Keratinocyte (primary cell): ENCODE measurements at regions not wholly inside any gene's neighbourhood (a gene's known extent, or its start where the extent isn't known, plus 50 kb on each side); places are given as distances from the start of the nearest gene placed in this dataset.

ENCODE experiments used
- DNase-seq: peaks from one replicate; pipeline ENCODE4 v3.0.0-alpha.2; 2011; ENCODE audit warnings: low read depth, missing footprints, low spot score
- FAIRE-seq: peaks from 2 replicates; lab custom pipeline; 2011; peaks lifted over from hg19 to GRCh38; lab: Jason Lieb, UNC
- H2AFZ ChIP-seq: 2 replicates; pipeline ENCODE4 v1.6.0; 2012; ENCODE audit warnings: low read length, control low read depth, inconsistent platforms; ENCODE audit not compliant: control insufficient read depth
- H3K27ac ChIP-seq: 2 replicates; pipeline ENCODE4 v1.5.1; 2011; ENCODE audit warnings: low read length; ENCODE audit not compliant: control insufficient read depth, insufficient read depth
- H3K27me3 ChIP-seq: 3 replicates; pipeline ENCODE4 v1.6.0; 2011; ENCODE audit warnings: low read length; ENCODE audit not compliant: control insufficient read depth, insufficient read depth; ENCODE audit errors: extremely low read depth
- H3K36me3 ChIP-seq, 2 experiments: 2 replicates in 1 of 2; 3 replicates in 1 of 2; pipeline ENCODE4 v1.5.1; 2011; ENCODE audit warnings: low read length in 2 of 2, mild to moderate bottlenecking in 1 of 2; ENCODE audit not compliant: control insufficient read depth in 2 of 2, insufficient read depth in 2 of 2; ENCODE audit errors: extremely low read depth in 1 of 2
- H3K4me1 ChIP-seq: 3 replicates; pipeline ENCODE4 v1.5.1; 2011; ENCODE audit warnings: low read length; ENCODE audit not compliant: control insufficient read depth, insufficient read depth; ENCODE audit errors: extremely low read depth
- H3K4me2 ChIP-seq: 3 replicates; pipeline ENCODE4 v1.6.0; 2011; ENCODE audit warnings: low read depth, low read length; ENCODE audit not compliant: control insufficient read depth, insufficient read depth; ENCODE audit errors: extremely low read depth
- H3K4me3 ChIP-seq, 3 experiments: fragments of 200-600 bp in 1 of 3; sonication (generic) in 1 of 3; 2 replicates in 2 of 3; 3 replicates in 1 of 3; pipeline ENCODE4 v1.5.1; 2011 to 2016; ENCODE audit warnings: low read length in 3 of 3, mild to moderate bottlenecking in 3 of 3, control low read depth in 2 of 3, inconsistent platforms in 1 of 3, low read depth in 1 of 3, mixed read lengths in 1 of 3, mixed run types in 1 of 3, moderate library complexity in 1 of 3; ENCODE audit not compliant: control insufficient read depth in 2 of 3, insufficient read depth in 2 of 3; ENCODE audit errors: extremely low read depth in 1 of 3
- H3K79me2 ChIP-seq: 2 replicates; pipeline ENCODE4 v1.6.0; 2012; ENCODE audit warnings: low read length; ENCODE audit not compliant: control insufficient read depth, insufficient read depth
- H3K9ac ChIP-seq: 3 replicates; pipeline ENCODE4 v1.6.0; 2011; ENCODE audit warnings: low read length; ENCODE audit not compliant: control insufficient read depth, insufficient read depth; ENCODE audit errors: extremely low read depth
- H3K9me1 ChIP-seq: 3 replicates; pipeline ENCODE4 v1.6.0; 2011; ENCODE audit warnings: low read length; ENCODE audit not compliant: control insufficient read depth, insufficient read depth; ENCODE audit errors: extremely low read depth
- H3K9me3 ChIP-seq: 2 replicates; pipeline ENCODE4 v1.5.1; 2012; ENCODE audit warnings: low read depth, low read length; ENCODE audit not compliant: control insufficient read depth
- H4K20me1 ChIP-seq: 3 replicates; pipeline ENCODE4 v1.6.0; 2011; ENCODE audit warnings: low read length; ENCODE audit not compliant: control insufficient read depth, insufficient read depth; ENCODE audit errors: extremely low read depth
- EZH2 ChIP-seq: IDR thresholded peaks from one replicate; pipeline ENCODE4 v1.6.1; 2012; ENCODE audit warnings: inconsistent platforms, mild to moderate bottlenecking, low read length, moderate library complexity
- dilution Hi-C: fragments of 300-500 bp; cut with MboI; formaldehyde crosslinking; loops from one replicate; pipeline ENCODE4 v1.7.0; 2020; ENCODE audit warnings: low sequenced_read_pairs; ENCODE audit not compliant: extremely low pct_ligation_motif_present
- TF ChIP-seq, protein P1 (sequence below), 3 experiments: IDR thresholded peaks in 1 of 3; conservative IDR thresholded peaks in 1 of 3; optimal IDR thresholded peaks in 1 of 3; 2 replicates in 2 of 3; 3 replicates in 1 of 3; pipeline versions ENCODE3 to v1.5.1; 2011; ENCODE audit warnings: low read length in 3 of 3, mild to moderate bottlenecking in 3 of 3, moderate library complexity in 2 of 3, control low read depth in 1 of 3, inconsistent platforms in 1 of 3; ENCODE audit not compliant: insufficient read depth in 2 of 3; ENCODE audit errors: extremely low read depth in 1 of 3

DNA sequence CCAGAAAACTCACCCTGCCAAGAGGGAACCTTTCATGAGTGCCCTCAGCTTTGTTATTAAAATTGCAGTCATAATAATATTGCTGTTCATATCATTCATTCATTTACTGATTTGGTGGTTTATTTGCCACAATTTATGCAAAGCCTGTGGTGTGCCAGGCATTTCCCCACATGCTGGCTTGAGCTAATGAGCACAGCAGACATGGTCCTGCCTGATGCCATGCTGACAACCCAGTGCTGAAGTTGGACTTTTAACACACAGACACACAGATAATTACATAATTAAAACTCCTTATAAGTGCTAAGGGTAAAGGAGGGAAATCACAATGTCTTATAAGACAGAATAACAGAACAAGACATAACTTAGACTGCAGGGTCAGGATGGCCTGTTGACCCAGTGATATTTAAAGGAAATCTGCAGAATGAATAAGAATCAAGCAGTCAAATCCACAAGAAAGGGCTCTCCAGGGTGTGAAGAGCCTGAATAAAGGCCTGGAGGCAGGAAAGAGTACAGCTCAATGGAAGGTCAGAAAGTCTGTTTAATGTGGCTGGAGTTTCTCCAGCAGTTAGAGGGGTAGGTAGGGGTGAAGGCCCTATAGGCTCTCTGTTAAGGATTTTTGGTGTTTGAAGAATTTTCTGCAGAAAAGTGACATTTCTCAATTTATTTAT lies 196.9 kb upstream of the CDH11 start:
- no peaks in the 10 kb centered on the region for H3K79me2 ChIP-seq
- H3K9me3 ChIP-seq: no peaks in the 10 kb centered on the region
- no peak overlapping the region for H3K4me2 ChIP-seq
- no peak overlapping the region for H3K4me3 ChIP-seq
- dilution Hi-C loops: no loop called here
- no peak for DNase-seq
- no peaks in the 10 kb centered on the region for H4K20me1 ChIP-seq
- no peak overlapping the region for H3K27ac ChIP-seq
- no peak for TF ChIP-seq EZH2
- TF ChIP-seq, protein P1, sequence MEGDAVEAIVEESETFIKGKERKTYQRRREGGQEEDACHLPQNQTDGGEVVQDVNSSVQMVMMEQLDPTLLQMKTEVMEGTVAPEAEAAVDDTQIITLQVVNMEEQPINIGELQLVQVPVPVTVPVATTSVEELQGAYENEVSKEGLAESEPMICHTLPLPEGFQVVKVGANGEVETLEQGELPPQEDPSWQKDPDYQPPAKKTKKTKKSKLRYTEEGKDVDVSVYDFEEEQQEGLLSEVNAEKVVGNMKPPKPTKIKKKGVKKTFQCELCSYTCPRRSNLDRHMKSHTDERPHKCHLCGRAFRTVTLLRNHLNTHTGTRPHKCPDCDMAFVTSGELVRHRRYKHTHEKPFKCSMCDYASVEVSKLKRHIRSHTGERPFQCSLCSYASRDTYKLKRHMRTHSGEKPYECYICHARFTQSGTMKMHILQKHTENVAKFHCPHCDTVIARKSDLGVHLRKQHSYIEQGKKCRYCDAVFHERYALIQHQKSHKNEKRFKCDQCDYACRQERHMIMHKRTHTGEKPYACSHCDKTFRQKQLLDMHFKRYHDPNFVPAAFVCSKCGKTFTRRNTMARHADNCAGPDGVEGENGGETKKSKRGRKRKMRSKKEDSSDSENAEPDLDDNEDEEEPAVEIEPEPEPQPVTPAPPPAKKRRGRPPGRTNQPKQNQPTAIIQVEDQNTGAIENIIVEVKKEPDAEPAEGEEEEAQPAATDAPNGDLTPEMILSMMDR (optimal IDR thresholded peaks at IDR 0.05 in 1 of 3, IDR thresholded peaks at IDR 0.05 in 1 of 3, conservative IDR thresholded peaks at IDR 0.05 in 1 of 3; ENCODE audit: extremely low read depth in 1 of 3, insufficient read depth in 2 of 3, low read length in 3 of 3): no peak
- H3K36me3 ChIP-seq: no peaks in the 10 kb centered on the region
- no peaks in the 10 kb centered on the region for H3K9me1 ChIP-seq
- H2AFZ ChIP-seq: peak overlapping the region; percentile 88
- H3K4me1 ChIP-seq: peaks cover 10% of the 10 kb centered on the region
- no peaks in the 10 kb centered on the region for H3K27me3 ChIP-seq
- no peak for FAIRE-seq
- H3K9ac ChIP-seq: no peak overlapping the region

DNA sequence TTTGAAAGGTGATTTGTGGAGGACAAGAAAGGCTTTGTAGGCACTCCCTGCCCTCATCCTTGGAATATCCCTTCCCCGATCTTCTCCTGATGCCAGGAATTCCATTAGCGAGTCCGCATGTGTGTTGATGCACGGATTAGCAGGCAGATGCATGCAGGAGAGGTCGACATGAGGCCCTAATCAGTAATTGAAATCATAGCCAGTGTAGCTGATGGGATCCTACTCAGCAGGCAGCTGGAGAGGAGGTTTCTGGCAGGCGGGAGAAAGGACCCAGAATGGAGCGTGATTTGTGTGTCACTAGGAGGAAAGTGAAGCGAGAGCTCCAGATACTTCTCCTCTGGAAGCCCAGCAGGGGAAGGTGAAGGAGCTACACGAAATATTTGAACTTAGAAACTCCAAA lies 196.3 kb upstream of the CDH11 start:
- H3K9ac ChIP-seq: no peak overlapping the region
- peaks cover 10% of the 10 kb centered on the region for H3K4me1 ChIP-seq
- TF ChIP-seq, protein P1 (optimal IDR thresholded peaks at IDR 0.05 in 1 of 3, IDR thresholded peaks at IDR 0.05 in 1 of 3, conservative IDR thresholded peaks at IDR 0.05 in 1 of 3; ENCODE audit: extremely low read depth in 1 of 3, insufficient read depth in 2 of 3, low read length in 3 of 3): no peak
- no peaks in the 10 kb centered on the region for H4K20me1 ChIP-seq
- peak overlapping the region; percentile 39 for H3K4me2 ChIP-seq
- H3K9me1 ChIP-seq: no peaks in the 10 kb centered on the region
- DNase-seq: no peak
- peak overlapping the region; percentile 88 for H2AFZ ChIP-seq
- no peaks in the 10 kb centered on the region for H3K9me3 ChIP-seq
- peak overlapping the region in 1 of 3 experiments; percentile 12 for H3K4me3 ChIP-seq
- no peaks in the 10 kb centered on the region for H3K79me2 ChIP-seq
- H3K27me3 ChIP-seq: no peaks in the 10 kb centered on the region
- H3K36me3 ChIP-seq: no peaks in the 10 kb centered on the region
- peak; percentile 79 for FAIRE-seq
- dilution Hi-C loops: no loop called here
- no peak overlapping the region for H3K27ac ChIP-seq
